GM18505 (cell line): ENCODE measurements at regions not wholly inside any gene's neighbourhood (a gene's known extent, or its start where the extent isn't known, plus 50 kb on each side); places are given as distances from the start of the nearest gene placed in this dataset.

Source experiments
- ATAC-seq: cut with Tn5 transposase; IDR thresholded peaks from one replicate; pipeline ENCODE4 v1.9.1; 2021; ENCODE audit not compliant: unreplicated experiment
- POLR2A ChIP-seq: IDR thresholded peaks from 4 replicates; pipeline ENCODE4 v1.6.1; 2011; ENCODE audit warnings: borderline replicate concordance; ENCODE audit not compliant: insufficient read depth, insufficient read length; ENCODE audit errors: extremely low read depth

GRCh38 chr2:177090967-177091366, 121.6 kb upstream of the HNRNPA3 start:
- no peak for TF ChIP-seq POLR2A
- no peak for ATAC-seq

- no peak for ATAC-seq
- no peak for TF ChIP-seq POLR2A
Observed at GRCh38 chr2:177093371-177093770, 119.2 kb upstream of the HNRNPA3 start.

- no peak for ATAC-seq
- TF ChIP-seq POLR2A, result no peak
Observed at GRCh38 chr2:177098001-177098613, 114.5 kb upstream of the HNRNPA3 start.

GRCh38 chr2:177101930-177102329, 110.7 kb upstream of the HNRNPA3 start:
- no peak for ATAC-seq
- TF ChIP-seq POLR2A, result no peak

- TF ChIP-seq POLR2A, result no peak
Observed at GRCh38 chr2:177106212-177106611, 106.4 kb upstream of the HNRNPA3 start.

GRCh38 chr2:177108890-177109289, 103.7 kb upstream of the HNRNPA3 start:
- TF ChIP-seq POLR2A, result no peak
- ATAC-seq, result no peak

More at GRCh38 chr2:177106212-177106611, 106.4 kb upstream of the HNRNPA3 start:
- ATAC-seq, result no peak

- no peak for ATAC-seq
- no peak for TF ChIP-seq POLR2A
Observed at GRCh38 chr2:177114712-177115111, 97.9 kb upstream of the HNRNPA3 start.

- no peak for ATAC-seq
- TF ChIP-seq POLR2A, result no peak
Observed at GRCh38 chr2:177117755-177118154, 94.8 kb upstream of the HNRNPA3 start.

GRCh38 chr2:177118636-177119035, 94.0 kb upstream of the HNRNPA3 start:
- ATAC-seq, result no peak
- TF ChIP-seq POLR2A, result no peak

- no peak for ATAC-seq
- no peak for TF ChIP-seq POLR2A
Observed at GRCh38 chr2:177119099-177119498, 93.5 kb upstream of the HNRNPA3 start.

GRCh38 chr2:177123048-177123447, 89.5 kb upstream of the HNRNPA3 start:
- no peak for ATAC-seq

GRCh38 chr2:177124371-177124770, 88.2 kb upstream of the HNRNPA3 start:
- no peak for TF ChIP-seq POLR2A
- no peak for ATAC-seq

More at GRCh38 chr2:177123048-177123447, 89.5 kb upstream of the HNRNPA3 start:
- no peak for TF ChIP-seq POLR2A

- TF ChIP-seq POLR2A, result no peak
- no peak for ATAC-seq
Observed at GRCh38 chr2:177127821-177128220, 84.8 kb upstream of the HNRNPA3 start.

- ATAC-seq, result no peak
- TF ChIP-seq POLR2A, result no peak
Observed at GRCh38 chr2:177129610-177130009, 83.0 kb upstream of the HNRNPA3 start.

GRCh38 chr2:177131858-177132257, 80.7 kb upstream of the HNRNPA3 start:
- ATAC-seq, result no peak
- TF ChIP-seq POLR2A, result no peak
